Stimulated activated CD4-positive, alpha-beta T cell treated with anti-CD3 and anti-CD28 coated beads, Interleukin-12 subunit alpha, Interleukin-12 subunit beta, amount 100 ng/mL, for 48 hours (primary cell): ENCODE measurements at regions not wholly inside any gene's neighbourhood (a gene's known extent, or its start where the extent isn't known, plus 50 kb on each side); places are given as distances from the start of the nearest gene placed in this dataset.

Experiments
- DNase-seq, 3 donors: peaks; one replicate each; pipeline ENCODE4 v3.0.0-alpha.2; 2020; ENCODE audit warnings: low read depth in 2 of 3, low spot score in 1 of 3

- DNase-seq, result no peak
Observed at GRCh38 chr1:172976222-172977041, 74.3 kb downstream of the TNFSF18 start.

- no peak for DNase-seq
Observed at GRCh38 chr1:172977296-172978017, 73.3 kb downstream of the TNFSF18 start.

- no peak for DNase-seq
Observed at GRCh38 chr1:172978595-172978994, 72.1 kb downstream of the TNFSF18 start.

GRCh38 chr1:172979828-172980227 is 70.9 kb downstream of the TNFSF18 start:
- no peak for DNase-seq

GRCh38 chr1:172980456-172980855 is 70.3 kb downstream of the TNFSF18 start:
- DNase-seq, result no peak

- DNase-seq, result no peak
Observed at GRCh38 chr1:172980971-172981370, 69.8 kb downstream of the TNFSF18 start.
